Loucy (cell line): ENCODE measurements at regions not wholly inside any gene's neighbourhood (a gene's known extent, or its start where the extent isn't known, plus 50 kb on each side); places are given as distances from the start of the nearest gene placed in this dataset.

Source experiments
- H2AFZ ChIP-seq: fragments of 200-600 bp; sonication (generic); 2 replicates; pipeline ENCODE4 v1.6.0; 2016; ENCODE audit warnings: antibody characterized with exemption, mild to moderate bottlenecking, low read length, moderate library complexity
- H3F3A ChIP-seq: fragments of 200-600 bp; 2 replicates; pipeline ENCODE4 v1.6.0; 2016; ENCODE audit warnings: antibody characterized with exemption, low read depth, mild to moderate bottlenecking
- H3K27me3 ChIP-seq: fragments of 200-600 bp; sonication (generic); 2 replicates; pipeline ENCODE4 v1.6.1; 2014; ENCODE audit warnings: low read length, mild to moderate bottlenecking; ENCODE audit not compliant: insufficient read depth, poor library complexity, severe bottlenecking
- H3K36me3 ChIP-seq: fragments of 200-600 bp; sonication (generic); 2 replicates; pipeline ENCODE4 v1.6.1; 2016; ENCODE audit warnings: low read length; ENCODE audit not compliant: insufficient read depth
- H3K4me1 ChIP-seq: fragments of 200-600 bp; sonication (generic); 2 replicates; pipeline ENCODE4 v1.5.1; 2014; ENCODE audit warnings: low read length, mild to moderate bottlenecking; ENCODE audit not compliant: insufficient read depth, poor library complexity, severe bottlenecking
- H3K4me2 ChIP-seq: fragments of 200-600 bp; sonication (generic); 2 replicates; pipeline ENCODE4 v1.6.0; 2014; ENCODE audit warnings: antibody characterized with exemption, low read length, low read depth, mild to moderate bottlenecking; ENCODE audit not compliant: poor library complexity, severe bottlenecking
- H3K4me3 ChIP-seq: fragments of 200-600 bp; sonication (generic); 2 replicates; pipeline ENCODE4 v1.5.1; 2014; ENCODE audit warnings: low read length, mild to moderate bottlenecking, mixed read lengths; ENCODE audit not compliant: poor library complexity, severe bottlenecking
- H3K79me2 ChIP-seq: fragments of 200-600 bp; sonication (generic); 2 replicates; pipeline ENCODE4 v1.6.1; 2014; ENCODE audit warnings: low read length; ENCODE audit not compliant: insufficient read depth
- H3K9ac ChIP-seq: fragments of 200-600 bp; sonication (generic); 2 replicates; pipeline ENCODE4 v1.6.0; 2014; ENCODE audit warnings: mild to moderate bottlenecking, low read depth, low read length, moderate library complexity; ENCODE audit not compliant: poor library complexity, severe bottlenecking
- H3K9me2 ChIP-seq: fragments of 200-600 bp; sonication (generic); replicated peaks from 2 replicates; pipeline ENCODE4 v1.6.1; 2016; ENCODE audit warnings: low read depth, low read length, mixed read lengths
- H3K9me3 ChIP-seq: fragments of 200-600 bp; sonication (generic); 2 replicates; pipeline ENCODE4 v1.6.1; 2014; ENCODE audit warnings: mild to moderate bottlenecking, antibody characterized with exemption, low read length, low read depth; ENCODE audit not compliant: insufficient read depth
- H4K20me1 ChIP-seq: fragments of 200-600 bp; sonication (generic); 2 replicates; pipeline ENCODE4 v1.6.0; 2014; ENCODE audit warnings: antibody characterized with exemption, low read length, mild to moderate bottlenecking; ENCODE audit not compliant: insufficient read depth, poor library complexity, severe bottlenecking
- EZH2phosphoT487 ChIP-seq: fragments of 200-600 bp; IDR thresholded peaks from 2 replicates; pipeline ENCODE4 v1.6.1; 2018; ENCODE audit warnings: antibody characterized with exemption, mild to moderate bottlenecking, moderate library complexity, borderline replicate concordance
- TF ChIP-seq, protein P1 (sequence below): fragments of 200-600 bp; sonication (generic); conservative IDR thresholded peaks from 2 replicates; pipeline ENCODE4 v1.5.1; 2014; ENCODE audit warnings: mild to moderate bottlenecking, antibody characterized with exemption, low read length

- Histone ChIP-seq H3K79me2 (no peaks in the 10 kb centered on the region), H3K9ac (no peak overlapping the region), H2AFZ (no peak overlapping the region), H4K20me1 (no peaks in the 10 kb centered on the region), H3K4me1 (no peaks in the 10 kb centered on the region), H3K27me3 (no peaks in the 10 kb centered on the region), H3K4me3 (no peak overlapping the region), H3F3A (no peaks in the 10 kb centered on the region), H3K9me2 (no peaks in the 10 kb centered on the region), H3K9me3 (no peaks in the 10 kb centered on the region), H3K36me3 (no peaks in the 10 kb centered on the region), H3K4me2 (no peak overlapping the region)
- TF ChIP-seq EZH2phosphoT487: no peak
- TF ChIP-seq, protein P1, sequence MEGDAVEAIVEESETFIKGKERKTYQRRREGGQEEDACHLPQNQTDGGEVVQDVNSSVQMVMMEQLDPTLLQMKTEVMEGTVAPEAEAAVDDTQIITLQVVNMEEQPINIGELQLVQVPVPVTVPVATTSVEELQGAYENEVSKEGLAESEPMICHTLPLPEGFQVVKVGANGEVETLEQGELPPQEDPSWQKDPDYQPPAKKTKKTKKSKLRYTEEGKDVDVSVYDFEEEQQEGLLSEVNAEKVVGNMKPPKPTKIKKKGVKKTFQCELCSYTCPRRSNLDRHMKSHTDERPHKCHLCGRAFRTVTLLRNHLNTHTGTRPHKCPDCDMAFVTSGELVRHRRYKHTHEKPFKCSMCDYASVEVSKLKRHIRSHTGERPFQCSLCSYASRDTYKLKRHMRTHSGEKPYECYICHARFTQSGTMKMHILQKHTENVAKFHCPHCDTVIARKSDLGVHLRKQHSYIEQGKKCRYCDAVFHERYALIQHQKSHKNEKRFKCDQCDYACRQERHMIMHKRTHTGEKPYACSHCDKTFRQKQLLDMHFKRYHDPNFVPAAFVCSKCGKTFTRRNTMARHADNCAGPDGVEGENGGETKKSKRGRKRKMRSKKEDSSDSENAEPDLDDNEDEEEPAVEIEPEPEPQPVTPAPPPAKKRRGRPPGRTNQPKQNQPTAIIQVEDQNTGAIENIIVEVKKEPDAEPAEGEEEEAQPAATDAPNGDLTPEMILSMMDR: no peak
Observed at GRCh38 chr13:102466610-102467190, 64.9 kb upstream of the FGF14 start.

DNA sequence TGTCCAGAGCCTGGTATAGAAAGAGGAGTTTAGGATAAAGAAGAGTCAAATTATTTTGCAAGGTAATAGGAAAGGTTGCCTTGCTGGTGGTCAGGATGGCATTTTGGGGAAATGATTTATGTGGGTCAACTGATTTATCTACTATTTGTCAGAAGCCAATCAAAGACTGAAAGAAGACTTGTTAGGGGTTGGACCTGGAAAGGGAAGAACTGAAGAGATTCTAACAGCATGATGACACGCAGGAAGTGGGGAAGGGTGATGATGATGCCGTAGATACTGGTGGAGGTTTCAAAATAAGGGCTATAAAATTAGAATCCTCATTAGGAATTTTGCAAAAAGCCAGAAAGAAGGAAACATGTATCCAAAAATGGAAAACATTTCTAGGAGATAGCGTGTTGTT lies 60.7 kb upstream of the FGF14 start:
- no peaks in the 10 kb centered on the region for H4K20me1 ChIP-seq
- H3K36me3 ChIP-seq: no peaks in the 10 kb centered on the region
- H3K79me2 ChIP-seq: no peaks in the 10 kb centered on the region
- H3F3A ChIP-seq: no peaks in the 10 kb centered on the region
- H3K9me2 ChIP-seq: no peaks in the 10 kb centered on the region
- no peak for TF ChIP-seq EZH2phosphoT487
- TF ChIP-seq, protein P1: no peak
- no peak overlapping the region for H3K4me2 ChIP-seq
- no peaks in the 10 kb centered on the region for H3K9me3 ChIP-seq
- no peak overlapping the region for H2AFZ ChIP-seq
- H3K27me3 ChIP-seq: no peaks in the 10 kb centered on the region
- no peak overlapping the region for H3K4me3 ChIP-seq
- no peaks in the 10 kb centered on the region for H3K4me1 ChIP-seq
- no peak overlapping the region for H3K9ac ChIP-seq

GRCh38 chr13:102461302-102461701 lies 59.5 kb upstream of the FGF14 start:
- no peaks in the 10 kb centered on the region for H3K4me1 ChIP-seq
- no peak overlapping the region for H3K4me2 ChIP-seq
- no peak overlapping the region for H3K9ac ChIP-seq
- H3K79me2 ChIP-seq: no peaks in the 10 kb centered on the region
- no peak for TF ChIP-seq EZH2phosphoT487
- TF ChIP-seq, protein P1: no peak
- H3F3A ChIP-seq: no peaks in the 10 kb centered on the region
- no peaks in the 10 kb centered on the region for H3K9me2 ChIP-seq
- H3K27me3 ChIP-seq: no peaks in the 10 kb centered on the region
- no peaks in the 10 kb centered on the region for H4K20me1 ChIP-seq
- no peaks in the 10 kb centered on the region for H3K9me3 ChIP-seq
- H2AFZ ChIP-seq: no peak overlapping the region
- H3K36me3 ChIP-seq: no peaks in the 10 kb centered on the region
- no peak overlapping the region for H3K4me3 ChIP-seq
